NCI-H1417 (cell line): ENCODE measurements at regions not wholly inside any gene's neighbourhood (a gene's known extent, or its start where the extent isn't known, plus 50 kb on each side); places are given as distances from the start of the nearest gene placed in this dataset.
"Not testable (repeated sequence)": the region's sequence is repeated elsewhere in the genome, so short reads cannot be mapped to it uniquely, and the experiment has no call there.

Experiments used
- DNase-seq, 3 experiments: peaks; one replicate each; lab custom pipeline; 2025; lab: John Stamatoyannopoulos, UW

GRCh38 chr3:75840160-75840559 is 54.8 kb upstream of the ZNF717 start:
- DNase-seq, result not testable (repeated sequence)

DNA sequence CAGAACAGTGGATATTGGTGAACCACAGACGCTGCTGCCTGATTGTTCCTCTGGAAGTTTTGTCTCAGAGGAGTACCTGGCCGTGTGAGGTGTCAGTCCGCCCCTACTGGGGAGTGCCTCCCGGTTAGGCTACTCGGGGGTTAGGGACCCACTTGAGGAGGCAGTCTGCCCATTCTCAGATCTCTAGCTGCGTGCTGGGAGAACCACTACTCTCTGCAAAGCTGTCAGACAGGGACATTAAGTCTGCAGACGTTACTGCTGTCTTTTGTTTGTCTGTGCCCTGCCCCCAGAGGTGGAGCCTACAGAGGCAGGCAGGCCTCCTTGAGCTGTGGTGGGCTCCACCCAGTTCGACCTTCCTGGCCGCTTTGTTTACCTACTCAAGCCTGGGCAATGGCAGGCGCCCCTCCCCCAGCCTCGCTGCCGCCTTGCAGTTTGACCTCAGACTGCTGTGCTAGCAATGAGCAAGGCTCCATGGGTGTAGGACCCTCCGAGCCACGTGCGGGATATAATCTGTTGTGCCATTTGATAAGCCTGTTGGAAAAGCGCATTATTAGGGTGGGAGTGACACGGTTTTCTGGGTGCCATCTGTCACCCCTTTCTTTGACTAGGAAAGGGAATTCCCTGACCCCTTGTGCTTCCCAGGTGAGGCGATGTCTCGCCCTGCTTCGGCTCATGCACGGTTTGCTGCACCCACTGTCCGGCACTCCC is 65.1 kb upstream of the ZNF717 start:
- not testable (repeated sequence) for DNase-seq

DNA sequence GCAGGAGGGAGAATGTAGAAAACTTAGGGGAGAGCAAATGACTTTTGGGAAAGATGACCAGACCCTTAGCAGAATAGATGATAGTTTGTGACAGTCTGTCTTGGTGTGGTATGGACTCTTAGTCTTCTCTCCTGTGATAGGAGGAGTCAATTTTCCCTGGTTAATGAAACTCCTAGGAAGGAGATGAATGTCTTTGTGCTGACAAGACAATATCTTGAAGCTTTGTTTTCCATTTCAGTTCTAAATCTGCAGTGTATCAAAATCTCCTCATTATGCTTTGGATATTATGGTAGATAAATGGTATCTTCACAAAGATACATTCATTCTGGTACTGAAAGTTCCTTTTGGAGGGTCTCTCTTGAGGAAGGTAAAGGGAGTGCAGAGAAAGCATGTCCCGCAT is 77.8 kb upstream of the ZNF717 start:
- no peak for DNase-seq

- no peak for DNase-seq
Observed at GRCh38 chr3:75863878-75864277, 78.5 kb upstream of the ZNF717 start.

- DNase-seq, result not testable (repeated sequence)
Observed at GRCh38 chr3:75883719-75884118, 98.4 kb upstream of the ZNF717 start.

- DNase-seq, result no peak
Observed at GRCh38 chr3:75886971-75887526, 101.7 kb upstream of the ZNF717 start.

DNA sequence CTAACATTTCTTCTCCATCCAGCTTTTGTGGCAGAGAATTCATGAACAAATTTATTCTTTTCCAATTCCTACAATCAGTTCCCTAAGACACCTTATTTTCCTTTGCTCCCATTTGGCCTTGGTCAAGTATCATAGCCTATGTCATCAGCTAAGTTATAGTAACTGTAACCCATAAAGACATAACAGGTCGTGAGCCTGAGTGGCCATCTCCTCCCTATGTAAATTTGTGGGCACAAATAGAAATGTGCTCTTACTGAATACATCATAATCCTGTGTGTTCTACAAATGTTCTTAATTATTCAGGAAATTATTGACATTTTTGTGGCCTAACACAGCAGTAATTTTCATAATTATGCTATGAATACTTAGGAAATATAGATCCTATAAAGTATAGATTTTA is 108.9 kb upstream of the ZNF717 start:
- DNase-seq, result no peak

- no peak for DNase-seq
Observed at GRCh38 chr3:75896265-75896664, 110.9 kb upstream of the ZNF717 start.

DNA sequence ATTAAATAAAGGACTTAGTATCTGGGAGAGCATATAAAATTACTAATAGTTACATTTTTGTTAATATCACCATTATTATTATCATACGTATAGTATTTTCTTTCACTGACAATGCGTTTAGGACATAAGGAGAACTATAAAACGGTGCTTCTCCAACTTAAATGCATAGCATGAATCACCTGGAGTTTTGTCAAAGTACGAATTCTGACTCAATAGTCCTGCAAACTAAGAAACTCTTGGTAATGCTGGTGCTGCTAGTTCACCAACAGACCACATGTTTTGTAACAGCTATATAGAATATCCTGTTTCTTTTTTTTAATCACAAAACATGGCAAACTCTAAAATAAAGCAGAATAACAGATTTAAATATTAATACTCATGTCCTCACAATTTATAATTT is 116.1 kb upstream of the ZNF717 start:
- not testable (repeated sequence) for DNase-seq

GRCh38 chr3:75906555-75907112 is 121.3 kb upstream of the ZNF717 start:
- DNase-seq, result peak; percentile 24 to 77 (median 67)

DNA sequence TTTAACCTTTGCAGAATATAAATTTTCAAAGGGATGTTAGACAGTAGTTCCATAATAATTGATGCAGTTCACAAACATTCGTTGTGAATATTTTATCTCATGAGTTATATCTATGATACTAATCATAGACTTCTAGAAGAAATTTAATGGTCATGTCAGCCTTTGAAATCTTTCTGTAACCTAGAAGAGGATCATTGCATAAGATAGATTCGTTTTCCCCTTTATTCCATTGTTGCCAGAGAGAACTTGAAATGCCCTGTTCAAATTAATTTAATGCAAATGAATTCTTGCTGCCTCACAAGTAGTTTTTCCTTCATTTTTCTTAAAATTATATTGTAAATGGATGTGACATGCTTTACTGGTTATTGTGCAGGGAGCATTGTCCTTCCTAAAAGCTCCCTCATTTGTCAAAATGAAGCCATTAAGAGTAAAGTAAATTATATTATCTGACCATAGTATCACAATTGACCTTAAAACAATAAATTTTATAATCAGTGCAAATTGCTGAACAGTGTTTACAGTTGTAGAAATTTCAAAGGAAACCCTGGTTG is 128.5 kb upstream of the ZNF717 start:
- DNase-seq, result no peak

GRCh38 chr3:75914741-75915140 is 129.4 kb upstream of the ZNF717 start:
- DNase-seq, result not testable (repeated sequence)

DNA sequence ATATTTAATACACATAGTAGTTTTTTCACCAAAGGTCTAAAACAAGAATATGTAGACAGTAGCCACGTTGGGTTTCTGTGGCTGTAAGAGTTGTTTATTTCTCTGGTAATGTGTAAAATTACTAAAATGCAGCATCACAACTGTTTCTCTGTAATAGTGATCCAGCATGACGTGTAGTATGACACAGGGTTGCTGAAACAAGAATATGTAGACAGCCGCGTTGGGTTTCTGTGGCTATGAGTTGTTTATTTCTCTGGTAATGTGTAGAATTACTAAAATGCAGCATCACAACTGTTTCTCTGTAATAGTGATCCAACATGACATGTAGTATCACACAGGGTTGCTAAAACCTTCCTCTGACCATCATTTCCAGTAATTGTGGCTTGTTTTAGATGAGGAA is 153.6 kb upstream of the ZNF717 start:
- DNase-seq, result no peak

DNA sequence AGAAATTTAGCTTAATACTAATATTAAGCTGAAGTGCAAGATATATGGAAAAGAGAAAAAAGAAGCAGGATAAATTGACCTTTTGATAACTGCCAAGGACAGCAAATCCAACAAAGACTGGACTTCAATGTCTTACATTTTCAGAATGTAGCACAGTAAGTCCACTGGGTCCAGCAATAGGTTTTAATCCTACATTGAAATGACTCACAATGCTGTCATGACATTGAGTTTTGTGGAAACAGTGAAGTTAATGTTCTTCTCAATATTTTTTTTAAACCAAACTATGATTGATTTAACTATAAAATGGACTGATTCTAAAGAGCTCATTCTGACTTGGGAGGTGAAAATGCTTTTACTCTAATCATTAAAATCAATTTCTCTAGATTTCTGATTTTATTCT is 166.6 kb upstream of the ZNF717 start:
- no peak for DNase-seq

- not testable (repeated sequence) for DNase-seq
Observed at GRCh38 chr3:75960031-75960430, 174.7 kb upstream of the ZNF717 start.

GRCh38 chr3:75962054-75962453 is 176.7 kb upstream of the ZNF717 start:
- not testable (repeated sequence) for DNase-seq

GRCh38 chr3:75967071-75967470 is 181.7 kb upstream of the ZNF717 start:
- DNase-seq, result no peak

DNA sequence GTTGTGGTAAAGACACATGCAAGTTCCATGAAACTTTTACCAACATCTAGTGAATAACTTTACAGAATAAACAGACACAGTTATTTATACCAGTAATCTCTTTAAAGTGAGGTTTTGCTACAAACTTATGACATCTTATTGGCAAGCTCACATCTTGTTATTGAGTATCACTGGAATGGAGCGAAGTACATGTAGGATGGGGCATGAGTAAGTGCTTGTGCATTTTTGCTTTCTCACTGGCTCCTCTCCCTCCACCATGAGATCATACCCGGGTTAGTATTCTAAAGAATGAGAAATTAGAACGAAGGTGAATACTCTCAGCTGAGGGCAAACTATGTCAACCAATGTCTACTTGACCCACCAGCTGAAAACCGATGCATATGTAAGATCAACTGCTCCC is 193.3 kb upstream of the ZNF717 start:
- DNase-seq, result no peak

GRCh38 chr3:75981401-75981800 is 196.1 kb upstream of the ZNF717 start:
- no peak for DNase-seq

GRCh38 chr3:75982151-75982550 is 196.8 kb upstream of the ZNF717 start:
- no peak for DNase-seq

DNA sequence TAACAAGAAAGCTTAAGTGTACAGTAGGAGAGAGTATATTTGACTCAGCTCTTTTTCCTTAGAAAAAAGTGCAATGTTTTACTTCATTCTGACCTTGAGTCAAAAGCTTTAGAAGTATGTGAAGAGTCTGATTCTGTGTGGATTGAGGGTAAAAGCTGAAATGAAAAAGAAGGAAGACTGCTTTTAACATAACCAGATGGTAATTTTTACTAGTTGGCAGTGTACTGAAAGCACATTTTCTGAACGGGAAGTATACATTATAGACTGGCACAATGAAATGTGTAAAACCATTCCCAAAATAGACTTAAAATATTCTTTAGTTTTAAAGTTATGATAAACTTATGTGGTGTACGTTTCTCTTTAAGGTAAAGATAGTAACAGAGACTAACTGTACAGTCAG is 197.8 kb upstream of the ZNF717 start:
- DNase-seq, result no peak

DNA sequence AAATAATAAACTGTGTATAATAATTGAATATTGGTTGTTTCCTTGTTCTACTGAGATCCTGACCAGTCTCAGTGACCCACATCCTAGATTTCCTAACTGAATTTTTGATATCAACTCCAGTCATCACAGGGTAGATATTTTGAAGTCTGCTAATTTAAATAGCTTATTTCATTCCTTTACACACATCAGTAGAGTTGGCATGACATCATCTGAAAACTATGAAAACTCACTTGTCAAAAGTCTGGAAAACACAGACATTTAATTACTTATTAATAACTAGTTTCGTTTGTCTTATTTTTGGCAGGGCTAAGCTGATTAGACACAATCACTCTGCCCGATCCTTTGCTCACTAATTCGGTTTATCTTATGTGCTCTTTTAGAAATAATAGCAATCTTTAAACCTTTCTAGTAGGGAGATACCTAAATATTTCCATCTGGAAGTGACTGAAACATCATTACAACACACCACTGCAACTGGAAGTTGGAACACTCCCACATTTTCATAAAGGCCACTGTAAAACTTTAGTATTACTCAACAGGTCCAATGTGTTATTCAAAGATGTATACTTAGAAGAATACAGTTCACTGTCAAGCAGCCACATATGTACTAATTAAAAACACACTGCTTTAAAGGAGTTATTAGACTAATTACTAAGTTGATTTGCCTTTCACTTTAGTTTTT is 198.4 kb upstream of the ZNF717 start:
- DNase-seq, result no peak

DNA sequence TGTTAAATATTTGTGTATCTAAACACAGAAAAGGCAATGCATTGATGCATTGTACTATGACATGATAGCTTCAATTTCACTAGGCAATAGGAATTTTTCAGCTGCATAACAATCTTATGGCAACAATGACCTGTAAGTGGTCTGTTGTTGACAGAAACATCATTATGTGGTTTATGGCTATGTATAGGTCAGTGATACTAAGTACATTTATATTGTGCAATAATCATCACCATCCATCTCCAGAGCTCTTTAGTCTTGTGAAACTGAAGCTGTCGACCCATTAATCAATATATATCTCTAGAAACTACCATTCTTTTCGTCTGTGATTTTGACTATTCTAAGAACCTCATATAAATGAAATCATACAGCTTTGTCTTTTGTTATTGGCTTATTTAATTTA is 200.1 kb upstream of the ZNF717 start:
- peak in 2 of 3 experiments; percentile 3 to 17 for DNase-seq
